ENCODE measurements at regions not wholly inside any gene's neighbourhood (a gene's known extent, or its start where the extent isn't known, plus 50 kb on each side); places are given as distances from the start of the nearest gene placed in this dataset.
A peak's percentile ranks its signal among the peaks of the same experiment; 100 is the strongest.

GRCh38 chr13:78325585-78325984 is 277.8 kb downstream of the POU4F1 start:
- no peak for DNase-seq

GRCh38 chr13:78323848-78324247 is 279.5 kb downstream of the POU4F1 start:
- DNase-seq = no peak

GRCh38 chr13:78323040-78323439 is 280.3 kb downstream of the POU4F1 start:
- no peak for DNase-seq

GRCh38 chr13:78319101-78319627 is 284.2 kb downstream of the POU4F1 start:
- no peak for DNase-seq

- no peak for DNase-seq
Measured at GRCh38 chr13:78317030-78317429, 286.3 kb downstream of the POU4F1 start.

- DNase-seq = no peak
Measured at GRCh38 chr13:78309497-78310180, 293.7 kb downstream of the POU4F1 start.

GRCh38 chr13:78306519-78307206 is 296.7 kb downstream of the POU4F1 start:
- DNase-seq = no peak

- no peak for DNase-seq
Measured at GRCh38 chr13:78305171-78305570, 298.2 kb downstream of the POU4F1 start.

- DNase-seq = no peak
Measured at GRCh38 chr13:78299832-78300623, 303.3 kb downstream of the POU4F1 start.

GRCh38 chr13:78298657-78299056 is 304.7 kb downstream of the POU4F1 start:
- DNase-seq = no peak

- DNase-seq = no peak
Measured at GRCh38 chr13:78286748-78287147, 316.6 kb downstream of the POU4F1 start.

GRCh38 chr13:78265098-78265497 is 338.3 kb downstream of the POU4F1 start:
- DNase-seq = no peak

GRCh38 chr13:78258304-78258703 is 339.7 kb upstream of the EDNRB start:
- no peak for DNase-seq

- DNase-seq = no peak
Measured at GRCh38 chr13:78256484-78256883, 337.9 kb upstream of the EDNRB start.

GRCh38 chr13:78254113-78254512 is 335.5 kb upstream of the EDNRB start:
- DNase-seq = no peak

- DNase-seq = no peak
Measured at GRCh38 chr13:78247362-78247761, 328.7 kb upstream of the EDNRB start.

GRCh38 chr13:78241278-78241919 is 322.8 kb upstream of the EDNRB start:
- DNase-seq = peak in 1 of 2 donors; percentile 45

- no peak for DNase-seq
Measured at GRCh38 chr13:78239714-78240113, 321.1 kb upstream of the EDNRB start.

- no peak for DNase-seq
Measured at GRCh38 chr13:78238911-78239310, 320.3 kb upstream of the EDNRB start.

GRCh38 chr13:78228940-78229339 is 310.3 kb upstream of the EDNRB start:
- no peak for DNase-seq

GRCh38 chr13:78228211-78228610 is 309.6 kb upstream of the EDNRB start:
- DNase-seq = no peak

GRCh38 chr13:78227709-78228108 is 309.1 kb upstream of the EDNRB start:
- DNase-seq = no peak

All from stimulated activated CD4-positive, alpha-beta T cell treated with anti-CD3 and anti-CD28 coated beads, Interleukin-2, amount 100 ng/mL, for 24 hours (primary cell).